Stimulated activated CD4-positive, alpha-beta T cell treated with anti-CD3 and anti-CD28 coated beads, Interleukin-1b, Interleukin-23, amount 100 ng/mL, for 24 hours (primary cell): ENCODE measurements at regions not wholly inside any gene's neighbourhood (a gene's known extent, or its start where the extent isn't known, plus 50 kb on each side); places are given as distances from the start of the nearest gene placed in this dataset.

Source experiments
- DNase-seq, 4 experiments: peaks; one replicate each; pipeline ENCODE4 v3.0.0-alpha.2; 2020; ENCODE audit warnings: low read depth in 4 of 4, low spot score in 1 of 4

GRCh38 chr4:125505621-125506020, 190.9 kb downstream of the FAT4 start:
- DNase-seq: no peak

- DNase-seq: no peak
Observed at GRCh38 chr4:125507141-125507540, 192.4 kb downstream of the FAT4 start.

- no peak for DNase-seq
Observed at GRCh38 chr4:125511715-125512114, 197.0 kb downstream of the FAT4 start.

- no peak for DNase-seq
Observed at GRCh38 chr4:125515016-125515415, 200.3 kb downstream of the FAT4 start.

DNA sequence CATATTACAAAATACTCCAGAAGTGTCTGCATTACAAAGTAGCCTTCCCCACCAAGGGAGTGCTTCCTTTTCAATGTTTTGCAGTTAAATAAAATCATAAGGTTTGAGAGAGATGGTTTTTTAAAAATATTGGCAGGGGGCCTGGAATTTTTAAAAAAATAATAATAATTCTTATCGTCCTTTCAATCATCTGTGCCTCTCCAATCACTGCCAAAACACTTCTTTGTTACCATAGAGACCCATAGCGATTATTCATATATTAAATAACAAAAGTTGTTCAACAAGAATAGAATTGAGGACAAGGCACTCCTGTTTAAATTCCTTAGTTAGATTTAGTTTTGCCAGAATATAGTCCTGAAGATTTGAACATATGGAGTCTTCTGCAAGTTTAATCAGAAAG, 203.1 kb downstream of the FAT4 start:
- DNase-seq: no peak

- DNase-seq: no peak
Observed at GRCh38 chr4:125518281-125518680, 203.5 kb downstream of the FAT4 start.

DNA sequence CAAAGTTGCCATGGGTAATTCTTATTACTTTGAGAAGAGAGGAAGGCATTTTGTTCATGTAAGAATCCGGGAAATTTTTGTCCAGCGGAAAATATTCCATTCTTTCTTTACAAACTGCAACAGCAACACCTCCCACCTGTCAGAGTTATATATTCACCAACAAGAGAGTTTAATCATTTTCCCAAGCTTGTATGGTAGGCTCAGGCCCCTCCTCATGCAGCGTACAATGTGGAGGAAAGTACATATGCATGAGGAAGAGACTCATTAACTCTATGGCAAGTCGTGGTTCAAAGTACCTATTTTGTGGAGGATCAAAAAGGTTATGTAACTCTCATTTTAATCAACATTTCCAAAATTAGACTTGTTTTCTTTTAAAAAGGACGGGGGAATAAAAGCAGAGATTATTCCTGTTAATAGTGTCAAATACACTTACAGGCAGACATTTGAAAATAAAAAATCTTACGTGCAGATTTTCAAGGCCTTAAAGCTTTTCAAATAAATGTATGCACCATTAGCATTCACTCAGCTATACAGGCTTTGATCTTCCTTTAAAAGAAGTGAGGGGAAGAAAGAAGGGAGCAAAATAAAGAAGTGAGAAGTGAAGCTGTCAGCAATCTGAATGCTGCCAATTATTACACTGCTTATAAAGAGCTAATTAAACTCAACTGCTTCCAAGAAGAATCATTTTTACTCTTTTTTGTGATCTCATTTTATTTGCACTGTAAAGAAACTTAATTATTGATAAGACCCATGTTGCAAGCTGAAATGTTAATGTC, 204.8 kb downstream of the FAT4 start:
- DNase-seq: no peak

DNA sequence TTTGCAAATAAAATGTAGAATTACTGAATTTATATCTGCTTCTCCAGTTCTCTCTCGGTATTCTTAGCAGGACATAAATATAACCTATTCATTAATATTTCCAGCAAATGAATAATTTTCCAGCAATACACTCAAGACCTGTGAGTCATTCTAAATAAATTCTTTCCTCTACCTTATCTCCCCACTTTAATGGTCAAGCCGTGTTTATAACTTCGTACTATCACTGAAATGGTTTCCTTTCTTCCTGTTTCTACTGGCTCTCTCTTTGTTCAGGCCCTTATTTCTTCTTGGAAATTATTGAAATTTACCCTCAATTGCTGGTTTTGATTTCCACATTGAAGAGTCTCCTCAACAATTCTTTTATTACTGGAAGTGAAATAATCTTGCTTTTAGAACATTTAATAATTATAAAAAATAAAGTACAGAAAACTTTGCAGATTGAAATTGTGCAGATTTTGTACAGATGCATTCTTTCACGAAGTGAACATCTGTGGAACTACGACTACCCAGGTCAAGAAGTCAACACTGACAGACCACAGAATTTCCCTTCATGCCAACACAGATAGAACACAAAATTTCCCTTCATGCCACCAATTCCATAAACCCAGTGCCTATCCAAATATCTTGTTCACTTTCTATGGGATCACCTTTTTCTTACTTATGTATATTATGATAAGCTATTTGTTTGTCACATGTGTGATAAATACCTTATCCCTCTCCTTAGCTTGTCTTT, 205.7 kb downstream of the FAT4 start:
- no peak for DNase-seq

DNA sequence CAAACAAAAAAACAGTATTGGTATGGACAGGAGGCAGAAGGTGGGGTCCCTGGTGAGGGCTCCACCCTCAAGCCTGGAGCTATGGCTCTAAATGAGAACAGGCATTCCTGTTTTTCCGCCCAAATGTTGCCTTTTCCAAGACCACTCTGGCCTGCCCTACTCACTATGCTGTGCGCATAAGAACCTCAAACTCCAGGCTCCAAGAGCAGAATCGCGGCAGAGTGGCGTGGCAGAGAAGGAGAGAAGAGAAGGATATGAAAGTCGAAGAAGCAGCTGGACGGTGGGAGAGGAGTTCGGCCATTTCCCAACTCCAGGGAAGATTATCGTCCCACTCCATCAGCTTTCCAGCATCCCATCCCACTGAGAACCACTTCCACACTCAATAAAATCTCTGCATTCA, 207.8 kb downstream of the FAT4 start:
- DNase-seq: no peak

GRCh38 chr4:125522992-125523391, 208.2 kb downstream of the FAT4 start:
- no peak for DNase-seq

DNA sequence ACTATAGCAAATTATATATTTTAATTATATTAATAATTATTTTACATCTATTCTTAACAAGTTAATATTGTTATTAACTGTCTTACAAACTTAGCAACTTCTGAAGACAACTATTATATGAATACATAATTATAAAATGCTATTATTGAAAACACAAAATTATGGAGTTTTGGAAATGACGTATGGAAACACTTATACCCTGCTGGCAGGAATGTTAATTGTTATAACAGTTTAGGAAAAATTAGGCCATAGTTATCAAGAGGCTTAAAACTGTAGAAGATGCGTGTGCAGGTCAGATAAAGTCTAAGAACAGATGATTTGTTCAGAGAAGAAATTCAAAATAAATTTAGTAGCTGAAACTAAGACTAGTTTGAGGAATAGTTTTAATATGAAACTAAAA, 211.7 kb downstream of the FAT4 start:
- DNase-seq: no peak

DNA sequence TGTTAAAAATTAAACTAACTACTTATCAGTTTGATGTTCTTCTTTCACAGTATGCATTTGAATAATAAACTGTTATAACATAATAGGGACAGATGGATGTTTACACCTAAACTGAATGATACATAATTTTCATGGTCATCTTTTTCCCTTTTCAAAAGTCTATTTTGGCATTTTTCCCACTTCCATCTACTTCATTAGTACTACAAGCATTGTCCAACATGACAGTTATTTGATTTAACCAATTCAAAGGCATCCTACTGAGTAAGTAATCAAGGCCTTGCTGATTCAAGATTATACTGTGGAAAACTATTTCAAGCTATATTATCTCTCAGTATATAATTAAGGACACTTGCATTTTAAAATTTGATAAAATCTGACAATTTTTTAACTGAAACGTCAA, 212.9 kb downstream of the FAT4 start:
- DNase-seq: no peak

GRCh38 chr4:125529071-125529470, 214.3 kb downstream of the FAT4 start:
- DNase-seq: no peak

GRCh38 chr4:125538670-125539069, 223.9 kb downstream of the FAT4 start:
- DNase-seq: no peak

GRCh38 chr4:125539691-125540090, 224.9 kb downstream of the FAT4 start:
- no peak for DNase-seq

- no peak for DNase-seq
Observed at GRCh38 chr4:125541836-125542385, 227.2 kb downstream of the FAT4 start.

DNA sequence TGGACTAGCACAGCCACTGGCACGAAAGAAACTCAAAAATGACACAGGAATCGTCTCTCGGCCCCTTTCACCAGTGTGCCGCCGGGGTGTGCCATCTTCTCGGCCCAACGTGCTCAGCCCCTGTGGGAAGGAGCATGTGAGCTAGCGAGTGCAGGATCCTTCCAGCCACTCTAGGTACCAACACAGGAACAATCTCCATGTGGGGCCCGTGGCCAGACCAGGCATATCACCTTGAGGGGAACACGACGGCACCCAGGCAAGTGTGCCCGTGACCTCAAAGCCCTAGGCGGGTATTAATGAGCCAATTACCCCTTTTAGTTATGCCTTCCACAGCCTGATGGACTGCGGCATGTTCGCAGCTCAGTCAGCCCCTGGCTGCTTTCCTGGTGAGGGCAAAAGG, 231.5 kb downstream of the FAT4 start:
- no peak for DNase-seq

DNA sequence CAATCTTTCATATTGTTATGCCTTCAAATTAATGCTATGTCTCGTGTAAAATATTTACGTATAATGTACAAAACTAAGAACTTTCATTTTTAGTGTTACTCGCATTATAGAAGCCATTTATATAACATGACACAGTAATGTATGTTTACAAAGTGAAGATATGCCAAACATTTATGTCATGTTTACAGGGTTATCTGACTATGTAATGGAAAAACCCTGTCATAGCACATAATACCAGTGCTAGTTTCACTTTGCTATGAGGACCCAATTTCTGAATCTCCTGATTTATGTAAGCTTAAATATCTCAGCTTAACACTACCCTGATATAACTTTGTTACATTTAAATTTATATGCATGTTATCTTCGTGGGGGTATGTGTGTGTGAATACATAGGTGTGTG, 233.1 kb downstream of the FAT4 start:
- DNase-seq: no peak

GRCh38 chr4:125550769-125551168, 236.0 kb downstream of the FAT4 start:
- no peak for DNase-seq

DNA sequence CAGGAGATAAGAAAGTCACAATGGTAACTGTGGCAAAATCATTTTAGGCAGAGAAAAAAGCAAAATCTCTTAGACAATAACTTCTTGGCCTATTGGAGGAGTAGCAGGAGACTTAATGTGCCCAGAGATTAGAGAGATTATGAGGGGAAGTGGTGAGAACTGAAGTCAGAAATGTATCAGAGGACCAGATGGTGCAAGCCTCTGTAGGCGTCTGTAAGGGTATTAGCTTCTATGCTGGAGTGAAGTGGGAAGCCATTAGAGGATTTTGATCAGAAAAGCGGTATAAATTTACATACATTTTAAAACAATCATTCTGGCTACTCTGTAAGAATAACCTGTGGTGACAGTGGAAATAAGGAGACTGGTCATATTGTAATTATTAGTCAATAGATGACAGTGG, 236.7 kb downstream of the FAT4 start:
- no peak for DNase-seq

DNA sequence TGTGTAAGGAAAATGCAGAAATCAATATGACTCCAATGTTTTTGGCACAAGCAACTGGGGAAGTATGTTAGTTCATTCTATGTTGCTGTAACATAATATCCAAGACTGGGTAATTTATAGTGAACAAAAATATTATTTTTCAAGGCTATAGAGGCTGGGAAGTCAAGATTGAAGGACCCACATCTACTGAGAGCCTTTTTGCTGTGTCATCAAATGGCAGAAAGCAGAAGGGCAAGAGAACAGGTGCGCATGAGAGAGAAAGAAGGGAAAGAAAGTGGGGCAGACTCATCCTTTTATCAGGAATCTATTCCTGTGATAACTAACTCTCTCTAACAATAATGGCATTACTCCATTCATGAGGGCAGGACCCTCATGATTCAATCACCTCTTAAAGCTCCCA, 237.2 kb downstream of the FAT4 start:
- DNase-seq: no peak

DNA sequence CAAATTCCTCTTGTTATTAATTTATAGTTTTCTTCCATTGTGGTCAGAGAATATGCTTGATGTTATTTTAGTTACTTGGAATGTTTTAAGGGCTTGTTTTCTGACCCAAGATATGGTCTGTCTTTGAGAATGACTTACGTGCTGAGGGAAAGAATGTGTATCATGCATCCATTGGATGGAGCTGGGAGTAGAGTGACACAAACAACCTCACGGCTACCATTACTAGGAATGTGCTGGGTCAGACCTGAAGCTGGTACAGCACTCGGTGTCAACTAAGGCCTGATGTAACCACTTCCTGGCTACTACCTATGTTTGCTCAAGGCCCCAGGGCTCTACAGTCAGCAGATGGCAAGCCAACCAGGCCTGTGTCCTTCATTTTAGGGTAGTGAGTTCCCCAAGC, 257.8 kb downstream of the FAT4 start:
- no peak for DNase-seq

DNA sequence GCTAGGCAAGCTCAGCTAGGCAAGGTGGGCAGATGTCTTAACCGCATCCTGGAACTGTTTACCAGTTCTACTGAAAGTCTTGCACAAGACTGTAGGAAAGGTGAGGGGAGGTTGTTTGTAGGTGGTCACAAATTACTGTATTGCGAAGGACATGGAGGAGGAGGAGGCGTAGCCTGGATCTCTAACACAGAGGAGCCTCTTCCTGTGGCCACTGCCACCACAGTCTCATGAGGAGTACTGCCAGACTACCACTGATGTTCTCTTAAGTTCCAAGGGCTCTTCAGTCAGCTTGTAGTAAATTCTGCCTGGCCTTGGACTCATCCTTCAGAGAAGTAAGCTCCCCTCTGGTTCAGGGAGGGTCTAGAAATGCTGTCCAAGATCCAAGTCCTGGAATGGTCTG, 258.6 kb downstream of the FAT4 start:
- no peak for DNase-seq
